Liver (tissue), 8 donors: ENCODE measurements at regions not wholly inside any gene's neighbourhood (a gene's known extent, or its start where the extent isn't known, plus 50 kb on each side); places are given as distances from the start of the nearest gene placed in this dataset.
"Not testable (repeated sequence)": the region's sequence is repeated elsewhere in the genome, so short reads cannot be mapped to it uniquely, and the experiment has no call there.

Experiments
- DNase-seq: peaks from one replicate; pipeline ENCODE4 v3.0.0-alpha.2; 2017; ENCODE audit warnings: low spot score
- H3K27ac ChIP-seq, 2 donors: one replicate each; pipeline ENCODE4 v1.7.0; 2013; ENCODE audit warnings: inconsistent platforms in 2 of 2, low read length in 2 of 2, control low read depth in 1 of 2, low read depth in 1 of 2, mild to moderate bottlenecking in 1 of 2
- H3K27me3 ChIP-seq, 4 donors: one replicate each; pipeline versions ENCODE4 v1.6.1 to v1.7.0; 2013; ENCODE audit warnings: low read length in 3 of 4, inconsistent platforms in 1 of 4, mild to moderate bottlenecking in 1 of 4, moderate library complexity in 1 of 4; ENCODE audit not compliant: control insufficient read depth in 4 of 4, insufficient read depth in 4 of 4
- H3K36me3 ChIP-seq, 4 donors: one replicate each; pipeline versions ENCODE4 v1.6.1 to v1.7.0; 2013; ENCODE audit warnings: low read length in 3 of 4, mild to moderate bottlenecking in 3 of 4, low read depth in 1 of 4, moderate library complexity in 1 of 4; ENCODE audit not compliant: control insufficient read depth in 4 of 4, insufficient read depth in 3 of 4
- H3K4me1 ChIP-seq, 4 donors: one replicate each; pipeline versions ENCODE4 v1.6.1 to v1.7.0; 2013; ENCODE audit warnings: low read length in 3 of 4, mild to moderate bottlenecking in 3 of 4, moderate library complexity in 1 of 4; ENCODE audit not compliant: control insufficient read depth in 4 of 4, insufficient read depth in 4 of 4
- H3K4me3 ChIP-seq, 3 donors: one replicate each; pipeline versions ENCODE4 v1.6.1 to v1.7.0; 2013; ENCODE audit warnings: low read length in 3 of 3, control low read depth in 1 of 3, low read depth in 1 of 3, mild to moderate bottlenecking in 1 of 3
- H3K9ac ChIP-seq, 2 donors: one replicate each; pipeline ENCODE4 v1.7.0; 2013; ENCODE audit warnings: low read length in 2 of 2, mild to moderate bottlenecking in 2 of 2, moderate library complexity in 2 of 2, control low read depth in 1 of 2, low read depth in 1 of 2
- H3K9me3 ChIP-seq, 4 donors: one replicate each; pipeline versions ENCODE4 v1.6.1 to v1.7.0; 2013; ENCODE audit warnings: low read length in 3 of 4; ENCODE audit not compliant: control insufficient read depth in 4 of 4
- EGR1 ChIP-seq, 2 donors: IDR thresholded peaks; 2 replicates each; pipeline ENCODE4 v1.6.1; 2016 to 2018; ENCODE audit warnings: antibody characterized with exemption in 2 of 2, low read depth in 2 of 2
- FOXA1 ChIP-seq: IDR thresholded peaks from 2 replicates; pipeline ENCODE4 v1.6.1; 2016; ENCODE audit warnings: antibody characterized with exemption
- FOXA2 ChIP-seq: IDR thresholded peaks from 2 replicates; pipeline ENCODE4 v1.6.1; 2016; ENCODE audit warnings: antibody characterized with exemption
- GABPA ChIP-seq, 2 donors: IDR thresholded peaks in 1 of 2; conservative IDR thresholded peaks in 1 of 2; 2 replicates each; pipeline ENCODE4 v1.6.1; 2016; ENCODE audit warnings: antibody characterized with exemption in 2 of 2, mild to moderate bottlenecking in 1 of 2, moderate library complexity in 1 of 2
- HNF4A ChIP-seq, 2 donors: conservative IDR thresholded peaks; 2 replicates each; pipeline ENCODE4 v1.6.1; 2016; ENCODE audit warnings: antibody characterized with exemption in 2 of 2, mild to moderate bottlenecking in 2 of 2
- HNF4G ChIP-seq: IDR thresholded peaks from 2 replicates; pipeline ENCODE4 v1.6.1; 2016; ENCODE audit warnings: antibody characterized with exemption
- JUND ChIP-seq, 2 donors: IDR thresholded peaks; 2 replicates each; pipeline ENCODE4 v1.6.1; 2016; ENCODE audit warnings: antibody characterized with exemption in 2 of 2
- NR2F2 ChIP-seq: IDR thresholded peaks from 2 replicates; pipeline ENCODE4 v1.6.1; 2016; ENCODE audit warnings: antibody characterized with exemption
- RAD21 ChIP-seq, 2 donors: IDR thresholded peaks; 2 replicates each; pipeline ENCODE4 v1.6.1; 2016; ENCODE audit warnings: antibody characterized with exemption in 2 of 2, mild to moderate bottlenecking in 2 of 2
- RXRA ChIP-seq, 2 donors: IDR thresholded peaks; 2 replicates each; pipeline ENCODE4 v1.6.1; 2017 to 2018; ENCODE audit warnings: antibody characterized with exemption in 2 of 2, mild to moderate bottlenecking in 1 of 2
- SP1 ChIP-seq: IDR thresholded peaks from 2 replicates; pipeline ENCODE4 v1.6.1; 2018; ENCODE audit warnings: antibody characterized with exemption, mild to moderate bottlenecking
- TAF1 ChIP-seq: conservative IDR thresholded peaks from 2 replicates; pipeline ENCODE4 v1.6.1; 2016; ENCODE audit warnings: antibody characterized with exemption, mild to moderate bottlenecking
- YY1 ChIP-seq: IDR thresholded peaks from 2 replicates; pipeline ENCODE4 v1.6.1; 2016; ENCODE audit warnings: antibody characterized with exemption, mild to moderate bottlenecking
- WGBS: extraction: QIAGEN DNeasy Blood & Tissue Kit; methylation state at CpG from one replicate; pipeline ENCODE4 v1.1.7; 2013; 5-methylcytosine and 5-hydroxymethylcytosine counted together
- TF ChIP-seq, protein P1 (sequence below): IDR thresholded peaks from 2 replicates; pipeline ENCODE4 v1.6.1; 2016; ENCODE audit warnings: antibody characterized with exemption
- TF ChIP-seq, protein P2 (sequence below): IDR thresholded peaks from 2 replicates; pipeline ENCODE4 v1.6.1; 2016; ENCODE audit warnings: antibody characterized with exemption
- TF ChIP-seq, protein P3 (sequence below): IDR thresholded peaks from 2 replicates; pipeline ENCODE4 v1.6.1; 2016; ENCODE audit warnings: antibody characterized with exemption, mild to moderate bottlenecking
- TF ChIP-seq, protein P4 (sequence below): IDR thresholded peaks from 2 replicates; pipeline ENCODE4 v1.6.1; 2016; ENCODE audit warnings: antibody characterized with exemption
- TF ChIP-seq, protein P5 (sequence below): fragments of 150-350 bp; IDR thresholded peaks from 2 replicates; pipeline ENCODE4 v1.5.1; 2017; ENCODE audit warnings: improper control_type of control experiment, low read depth, low read length; ENCODE audit not compliant: missing input control
- donor health status: healthy.
- donor health status: healthy.
- donor health status: healthy.
- donor health status: healthy.
- donor health status: healthy.

DNA sequence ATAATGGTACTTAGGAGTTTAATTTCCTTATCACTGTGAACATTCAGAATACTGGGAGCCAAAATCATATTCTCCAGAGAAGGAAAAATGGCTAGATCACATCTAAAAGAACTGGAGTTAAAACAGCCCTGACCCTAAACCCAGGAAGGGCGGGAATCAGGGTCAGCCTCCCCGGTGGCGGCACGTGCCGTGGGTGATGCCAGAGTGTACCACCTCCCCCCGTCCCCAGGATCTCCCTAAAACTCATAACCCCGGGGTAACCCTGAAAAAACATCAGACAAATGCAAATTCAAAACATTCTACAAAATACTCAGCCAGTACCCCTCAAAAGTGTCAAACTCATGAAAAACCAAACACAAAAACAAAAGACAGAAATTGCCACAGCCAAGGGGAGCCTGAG, 148.3 kb downstream of the DLL1 start:
- no peak for DNase-seq
- WGBS: 88% methylated on average over 7 of the region's 7 CpGs
- H3K9ac ChIP-seq: no peak overlapping the region
- H3K36me3 ChIP-seq: no peaks in the 10 kb centered on the region
- TF ChIP-seq JUND (IDR thresholded peaks at IDR 0.05) (no peak), FOXA2 (no peak)
- H3K27ac ChIP-seq: no peak overlapping the region
- no peak overlapping the region for H3K4me3 ChIP-seq
- H3K4me1 ChIP-seq: peaks cover 0 to 19% (median 9%) of the 10 kb centered on the region in 4 donors
- H3K9me3 ChIP-seq: peaks cover 0 to 6% (median 0%) of the 10 kb centered on the region in 4 donors
- H3K27me3 ChIP-seq: no peaks in the 10 kb centered on the region

DNA sequence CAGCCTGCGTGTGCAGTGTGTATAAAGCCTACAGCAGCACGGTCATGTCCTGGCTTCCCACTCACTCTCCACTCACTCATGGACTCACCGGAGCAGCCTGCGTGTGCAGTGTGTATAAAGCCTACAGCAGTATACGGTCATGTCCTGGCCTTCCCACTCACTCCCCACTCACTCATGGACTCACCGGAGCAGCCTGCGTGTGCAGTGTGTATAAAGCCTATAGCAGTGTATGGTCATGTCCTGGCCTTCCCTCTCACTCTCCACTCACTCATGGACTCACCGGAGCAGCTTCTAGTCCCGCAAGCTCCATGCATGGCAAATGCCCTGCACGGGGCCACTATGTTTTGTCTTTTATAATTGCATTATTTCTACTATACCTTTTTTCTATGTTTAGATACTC, 149.8 kb downstream of the DLL1 start:
- not testable (repeated sequence) for H3K4me3 ChIP-seq, H3K9ac ChIP-seq, H3K36me3 ChIP-seq, H3K27me3 ChIP-seq, H3K9me3 ChIP-seq, H3K27ac ChIP-seq, DNase-seq
- WGBS: 86% methylated on average over 10 of the region's 10 CpGs
- H3K4me1 ChIP-seq: peaks cover 0 to 19% (median 9%) of the 10 kb centered on the region in 4 donors

DNA sequence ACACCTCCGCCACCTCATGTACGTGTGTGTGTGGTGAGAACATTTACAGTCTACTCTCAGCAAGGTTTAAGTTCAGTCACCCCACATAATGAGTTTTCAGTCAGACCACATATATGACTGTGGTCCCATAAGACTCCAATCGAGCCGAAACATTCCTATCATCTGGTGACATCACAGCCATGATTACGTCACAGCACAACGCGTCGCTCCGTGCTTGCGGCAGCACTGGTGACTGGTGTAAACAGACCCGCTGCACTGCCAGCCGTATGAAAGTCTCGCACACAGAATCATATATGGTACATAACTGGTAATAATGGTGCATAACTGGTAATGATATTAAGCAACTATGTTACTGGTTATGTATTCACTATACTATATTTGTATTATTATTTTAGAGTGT, 150.7 kb downstream of the DLL1 start:
- DNase-seq: no peak

More for the DNA sequence above, 150.7 kb downstream of the DLL1 start:
- H3K27me3 ChIP-seq: no peaks in the 10 kb centered on the region
- peaks cover 0 to 6% (median 0%) of the 10 kb centered on the region in 4 donors for H3K9me3 ChIP-seq
- WGBS: 85% methylated on average over 13 of the region's 13 CpGs
- no peak overlapping the region for H3K9ac ChIP-seq
- TF ChIP-seq HNF4A (conservative IDR thresholded peaks at IDR 0.05): no peak
- no peak for TF ChIP-seq EGR1 (IDR thresholded peaks at IDR 0.05; ENCODE audit: low read depth in 2 of 2)
- no peak for TF ChIP-seq FOXA1
- TF ChIP-seq, protein P1, sequence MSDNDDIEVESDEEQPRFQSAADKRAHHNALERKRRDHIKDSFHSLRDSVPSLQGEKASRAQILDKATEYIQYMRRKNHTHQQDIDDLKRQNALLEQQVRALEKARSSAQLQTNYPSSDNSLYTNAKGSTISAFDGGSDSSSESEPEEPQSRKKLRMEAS: no peak
- TF ChIP-seq, protein P2, sequence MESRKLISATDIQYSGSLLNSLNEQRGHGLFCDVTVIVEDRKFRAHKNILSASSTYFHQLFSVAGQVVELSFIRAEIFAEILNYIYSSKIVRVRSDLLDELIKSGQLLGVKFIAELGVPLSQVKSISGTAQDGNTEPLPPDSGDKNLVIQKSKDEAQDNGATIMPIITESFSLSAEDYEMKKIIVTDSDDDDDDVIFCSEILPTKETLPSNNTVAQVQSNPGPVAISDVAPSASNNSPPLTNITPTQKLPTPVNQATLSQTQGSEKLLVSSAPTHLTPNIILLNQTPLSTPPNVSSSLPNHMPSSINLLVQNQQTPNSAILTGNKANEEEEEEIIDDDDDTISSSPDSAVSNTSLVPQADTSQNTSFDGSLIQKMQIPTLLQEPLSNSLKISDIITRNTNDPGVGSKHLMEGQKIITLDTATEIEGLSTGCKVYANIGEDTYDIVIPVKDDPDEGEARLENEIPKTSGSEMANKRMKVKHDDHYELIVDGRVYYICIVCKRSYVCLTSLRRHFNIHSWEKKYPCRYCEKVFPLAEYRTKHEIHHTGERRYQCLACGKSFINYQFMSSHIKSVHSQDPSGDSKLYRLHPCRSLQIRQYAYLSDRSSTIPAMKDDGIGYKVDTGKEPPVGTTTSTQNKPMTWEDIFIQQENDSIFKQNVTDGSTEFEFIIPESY: no peak
- no peak for TF ChIP-seq SP1
- TF ChIP-seq RAD21 (IDR thresholded peaks at IDR 0.05): no peak
- no peak for TF ChIP-seq FOXA2
- no peak for TF ChIP-seq NR2F2
- TF ChIP-seq, protein P3, sequence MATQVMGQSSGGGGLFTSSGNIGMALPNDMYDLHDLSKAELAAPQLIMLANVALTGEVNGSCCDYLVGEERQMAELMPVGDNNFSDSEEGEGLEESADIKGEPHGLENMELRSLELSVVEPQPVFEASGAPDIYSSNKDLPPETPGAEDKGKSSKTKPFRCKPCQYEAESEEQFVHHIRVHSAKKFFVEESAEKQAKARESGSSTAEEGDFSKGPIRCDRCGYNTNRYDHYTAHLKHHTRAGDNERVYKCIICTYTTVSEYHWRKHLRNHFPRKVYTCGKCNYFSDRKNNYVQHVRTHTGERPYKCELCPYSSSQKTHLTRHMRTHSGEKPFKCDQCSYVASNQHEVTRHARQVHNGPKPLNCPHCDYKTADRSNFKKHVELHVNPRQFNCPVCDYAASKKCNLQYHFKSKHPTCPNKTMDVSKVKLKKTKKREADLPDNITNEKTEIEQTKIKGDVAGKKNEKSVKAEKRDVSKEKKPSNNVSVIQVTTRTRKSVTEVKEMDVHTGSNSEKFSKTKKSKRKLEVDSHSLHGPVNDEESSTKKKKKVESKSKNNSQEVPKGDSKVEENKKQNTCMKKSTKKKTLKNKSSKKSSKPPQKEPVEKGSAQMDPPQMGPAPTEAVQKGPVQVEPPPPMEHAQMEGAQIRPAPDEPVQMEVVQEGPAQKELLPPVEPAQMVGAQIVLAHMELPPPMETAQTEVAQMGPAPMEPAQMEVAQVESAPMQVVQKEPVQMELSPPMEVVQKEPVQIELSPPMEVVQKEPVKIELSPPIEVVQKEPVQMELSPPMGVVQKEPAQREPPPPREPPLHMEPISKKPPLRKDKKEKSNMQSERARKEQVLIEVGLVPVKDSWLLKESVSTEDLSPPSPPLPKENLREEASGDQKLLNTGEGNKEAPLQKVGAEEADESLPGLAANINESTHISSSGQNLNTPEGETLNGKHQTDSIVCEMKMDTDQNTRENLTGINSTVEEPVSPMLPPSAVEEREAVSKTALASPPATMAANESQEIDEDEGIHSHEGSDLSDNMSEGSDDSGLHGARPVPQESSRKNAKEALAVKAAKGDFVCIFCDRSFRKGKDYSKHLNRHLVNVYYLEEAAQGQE: no peak
- TF ChIP-seq HNF4G: no peak
- no peak for TF ChIP-seq RXRA (IDR thresholded peaks at IDR 0.05)
- no peak for TF ChIP-seq TAF1
- no peak for TF ChIP-seq JUND (IDR thresholded peaks at IDR 0.05)
- TF ChIP-seq GABPA (IDR thresholded peaks at IDR 0.05 in 1 of 2, conservative IDR thresholded peaks at IDR 0.05 in 1 of 2): no peak
- TF ChIP-seq, protein P4, sequence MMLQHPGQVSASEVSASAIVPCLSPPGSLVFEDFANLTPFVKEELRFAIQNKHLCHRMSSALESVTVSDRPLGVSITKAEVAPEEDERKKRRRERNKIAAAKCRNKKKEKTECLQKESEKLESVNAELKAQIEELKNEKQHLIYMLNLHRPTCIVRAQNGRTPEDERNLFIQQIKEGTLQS: no peak
- TF ChIP-seq, protein P5, sequence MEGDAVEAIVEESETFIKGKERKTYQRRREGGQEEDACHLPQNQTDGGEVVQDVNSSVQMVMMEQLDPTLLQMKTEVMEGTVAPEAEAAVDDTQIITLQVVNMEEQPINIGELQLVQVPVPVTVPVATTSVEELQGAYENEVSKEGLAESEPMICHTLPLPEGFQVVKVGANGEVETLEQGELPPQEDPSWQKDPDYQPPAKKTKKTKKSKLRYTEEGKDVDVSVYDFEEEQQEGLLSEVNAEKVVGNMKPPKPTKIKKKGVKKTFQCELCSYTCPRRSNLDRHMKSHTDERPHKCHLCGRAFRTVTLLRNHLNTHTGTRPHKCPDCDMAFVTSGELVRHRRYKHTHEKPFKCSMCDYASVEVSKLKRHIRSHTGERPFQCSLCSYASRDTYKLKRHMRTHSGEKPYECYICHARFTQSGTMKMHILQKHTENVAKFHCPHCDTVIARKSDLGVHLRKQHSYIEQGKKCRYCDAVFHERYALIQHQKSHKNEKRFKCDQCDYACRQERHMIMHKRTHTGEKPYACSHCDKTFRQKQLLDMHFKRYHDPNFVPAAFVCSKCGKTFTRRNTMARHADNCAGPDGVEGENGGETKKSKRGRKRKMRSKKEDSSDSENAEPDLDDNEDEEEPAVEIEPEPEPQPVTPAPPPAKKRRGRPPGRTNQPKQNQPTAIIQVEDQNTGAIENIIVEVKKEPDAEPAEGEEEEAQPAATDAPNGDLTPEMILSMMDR: no peak
- no peak for TF ChIP-seq YY1
- no peaks in the 10 kb centered on the region for H3K36me3 ChIP-seq
- H3K4me3 ChIP-seq: no peak overlapping the region
- H3K4me1 ChIP-seq: peaks cover 0 to 13% (median 4%) of the 10 kb centered on the region in 4 donors
- H3K27ac ChIP-seq: no peak overlapping the region
